ENCODE measurements at regions not wholly inside any gene's neighbourhood (a gene's known extent, or its start where the extent isn't known, plus 50 kb on each side); places are given as distances from the start of the nearest gene placed in this dataset.
A peak's percentile ranks its signal among the peaks of the same experiment; 100 is the strongest.

DNA sequence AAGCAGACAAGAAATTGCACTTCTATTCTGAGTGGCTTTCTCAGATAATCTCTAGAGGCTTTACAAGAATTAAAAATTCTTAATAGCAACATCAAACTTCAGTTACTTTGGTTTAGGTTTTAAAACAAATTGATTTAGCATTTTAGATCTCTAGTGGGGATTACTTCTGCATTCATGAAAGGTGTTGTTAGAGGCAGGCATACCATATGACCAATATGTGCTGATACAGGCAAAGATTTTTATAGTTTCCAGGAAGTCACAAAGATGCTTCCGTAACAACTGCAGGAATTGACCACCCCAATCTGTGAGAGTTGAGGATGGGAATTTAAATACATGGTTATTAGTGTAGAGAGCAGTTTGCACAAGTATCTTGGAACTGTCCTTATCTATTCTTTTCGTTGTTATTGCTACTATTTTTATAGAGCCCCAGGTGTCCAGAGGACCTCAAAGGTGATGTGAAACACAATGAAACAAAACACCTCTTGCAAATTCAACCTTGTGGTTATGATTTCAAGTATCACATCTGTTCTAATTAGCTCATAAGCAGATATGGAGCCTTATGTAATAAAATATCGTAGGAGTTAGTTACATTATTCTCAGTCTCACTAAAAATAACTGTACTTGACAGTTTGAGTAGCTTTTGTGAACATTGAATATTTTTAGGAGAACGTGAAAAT is 512.7 kb upstream of the ADGRL4 start:
- TF ChIP-seq NFIC (IDR thresholded peaks at IDR 0.05): no peak
- TF ChIP-seq, protein P1, sequence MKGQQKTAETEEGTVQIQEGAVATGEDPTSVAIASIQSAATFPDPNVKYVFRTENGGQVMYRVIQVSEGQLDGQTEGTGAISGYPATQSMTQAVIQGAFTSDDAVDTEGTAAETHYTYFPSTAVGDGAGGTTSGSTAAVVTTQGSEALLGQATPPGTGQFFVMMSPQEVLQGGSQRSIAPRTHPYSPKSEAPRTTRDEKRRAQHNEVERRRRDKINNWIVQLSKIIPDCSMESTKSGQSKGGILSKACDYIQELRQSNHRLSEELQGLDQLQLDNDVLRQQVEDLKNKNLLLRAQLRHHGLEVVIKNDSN (IDR thresholded peaks at IDR 0.05): no peak
- no peak for TF ChIP-seq RAD21 (IDR thresholded peaks at IDR 0.05; ENCODE audit: low read depth)
- no peak for TF ChIP-seq TEAD4 (IDR thresholded peaks at IDR 0.05)
- TF ChIP-seq EP300 (IDR thresholded peaks at IDR 0.05; ENCODE audit: borderline replicate concordance): no peak
- no peak for TF ChIP-seq ZBTB7A (IDR thresholded peaks at IDR 0.05; ENCODE audit: low read depth)
- no peak for TF ChIP-seq TCF12 (IDR thresholded peaks at IDR 0.05; ENCODE audit: low read depth)
- TF ChIP-seq, protein P2, sequence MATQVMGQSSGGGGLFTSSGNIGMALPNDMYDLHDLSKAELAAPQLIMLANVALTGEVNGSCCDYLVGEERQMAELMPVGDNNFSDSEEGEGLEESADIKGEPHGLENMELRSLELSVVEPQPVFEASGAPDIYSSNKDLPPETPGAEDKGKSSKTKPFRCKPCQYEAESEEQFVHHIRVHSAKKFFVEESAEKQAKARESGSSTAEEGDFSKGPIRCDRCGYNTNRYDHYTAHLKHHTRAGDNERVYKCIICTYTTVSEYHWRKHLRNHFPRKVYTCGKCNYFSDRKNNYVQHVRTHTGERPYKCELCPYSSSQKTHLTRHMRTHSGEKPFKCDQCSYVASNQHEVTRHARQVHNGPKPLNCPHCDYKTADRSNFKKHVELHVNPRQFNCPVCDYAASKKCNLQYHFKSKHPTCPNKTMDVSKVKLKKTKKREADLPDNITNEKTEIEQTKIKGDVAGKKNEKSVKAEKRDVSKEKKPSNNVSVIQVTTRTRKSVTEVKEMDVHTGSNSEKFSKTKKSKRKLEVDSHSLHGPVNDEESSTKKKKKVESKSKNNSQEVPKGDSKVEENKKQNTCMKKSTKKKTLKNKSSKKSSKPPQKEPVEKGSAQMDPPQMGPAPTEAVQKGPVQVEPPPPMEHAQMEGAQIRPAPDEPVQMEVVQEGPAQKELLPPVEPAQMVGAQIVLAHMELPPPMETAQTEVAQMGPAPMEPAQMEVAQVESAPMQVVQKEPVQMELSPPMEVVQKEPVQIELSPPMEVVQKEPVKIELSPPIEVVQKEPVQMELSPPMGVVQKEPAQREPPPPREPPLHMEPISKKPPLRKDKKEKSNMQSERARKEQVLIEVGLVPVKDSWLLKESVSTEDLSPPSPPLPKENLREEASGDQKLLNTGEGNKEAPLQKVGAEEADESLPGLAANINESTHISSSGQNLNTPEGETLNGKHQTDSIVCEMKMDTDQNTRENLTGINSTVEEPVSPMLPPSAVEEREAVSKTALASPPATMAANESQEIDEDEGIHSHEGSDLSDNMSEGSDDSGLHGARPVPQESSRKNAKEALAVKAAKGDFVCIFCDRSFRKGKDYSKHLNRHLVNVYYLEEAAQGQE (IDR thresholded peaks at IDR 0.05; ENCODE audit: low read depth): no peak
- no peak for TF ChIP-seq CREB1 (IDR thresholded peaks at IDR 0.05; ENCODE audit: low read depth)
- TF ChIP-seq FOXM1 (IDR thresholded peaks at IDR 0.05; ENCODE audit: borderline replicate concordance, low read depth): no peak
- TF ChIP-seq, protein P3, sequence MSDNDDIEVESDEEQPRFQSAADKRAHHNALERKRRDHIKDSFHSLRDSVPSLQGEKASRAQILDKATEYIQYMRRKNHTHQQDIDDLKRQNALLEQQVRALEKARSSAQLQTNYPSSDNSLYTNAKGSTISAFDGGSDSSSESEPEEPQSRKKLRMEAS (IDR thresholded peaks at IDR 0.05): no peak
- TF ChIP-seq EGR1 (IDR thresholded peaks at IDR 0.05): no peak
- TF ChIP-seq CEBPB (IDR thresholded peaks at IDR 0.05): no peak
- TF ChIP-seq YY1 (IDR thresholded peaks at IDR 0.05; ENCODE audit: low read depth): no peak

GRCh38 chr1:79517470-79518224 is 511.1 kb upstream of the ADGRL4 start:
- TF ChIP-seq, protein P1 (IDR thresholded peaks at IDR 0.05): no peak
- no peak for TF ChIP-seq NFIC (IDR thresholded peaks at IDR 0.05)
- no peak for TF ChIP-seq FOXM1 (IDR thresholded peaks at IDR 0.05; ENCODE audit: borderline replicate concordance, low read depth)
- TF ChIP-seq ZBTB7A (IDR thresholded peaks at IDR 0.05; ENCODE audit: low read depth): no peak
- TF ChIP-seq TCF12 (IDR thresholded peaks at IDR 0.05; ENCODE audit: low read depth): no peak

DNA sequence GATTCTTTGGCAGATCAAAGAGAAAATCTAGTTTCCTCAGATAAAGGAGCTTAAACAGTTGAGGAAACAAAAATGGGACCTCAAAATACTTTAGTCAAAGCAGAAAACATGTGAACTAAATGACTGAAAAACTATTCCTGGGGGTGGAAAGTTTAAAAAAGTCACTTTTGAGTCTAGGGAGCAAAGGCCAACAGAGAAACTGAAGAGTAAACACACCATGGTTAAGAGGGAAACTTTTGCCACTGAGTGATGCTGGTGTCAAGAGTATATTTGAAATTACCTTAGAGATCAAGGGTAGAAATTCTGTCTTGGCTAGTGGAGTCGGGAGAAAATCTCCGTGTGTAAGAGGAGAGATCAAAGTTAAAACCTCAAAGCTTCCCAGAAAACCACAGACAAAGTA is 501.2 kb upstream of the ADGRL4 start:
- TF ChIP-seq YY1 (IDR thresholded peaks at IDR 0.05; ENCODE audit: low read depth) (no peak), ZBTB7A (IDR thresholded peaks at IDR 0.05; ENCODE audit: low read depth) (no peak), TAF1 (IDR thresholded peaks at IDR 0.05; ENCODE audit: low read depth) (no peak), EP300 (IDR thresholded peaks at IDR 0.05; ENCODE audit: borderline replicate concordance) (no peak), TCF12 (IDR thresholded peaks at IDR 0.05; ENCODE audit: low read depth) (no peak), RAD21 (IDR thresholded peaks at IDR 0.05; ENCODE audit: low read depth) (no peak), TEAD4 (IDR thresholded peaks at IDR 0.05) (no peak), EGR1 (IDR thresholded peaks at IDR 0.05) (no peak), CEBPB (IDR thresholded peaks at IDR 0.05) (no peak), NFIC (IDR thresholded peaks at IDR 0.05) (no peak), CREB1 (IDR thresholded peaks at IDR 0.05; ENCODE audit: low read depth) (no peak), FOXM1 (IDR thresholded peaks at IDR 0.05; ENCODE audit: borderline replicate concordance, low read depth) (no peak)
- TF ChIP-seq, protein P2 (IDR thresholded peaks at IDR 0.05; ENCODE audit: low read depth): no peak
- TF ChIP-seq, protein P1 (IDR thresholded peaks at IDR 0.05): no peak
- TF ChIP-seq, protein P3 (IDR thresholded peaks at IDR 0.05): no peak

- TF ChIP-seq CEBPB (IDR thresholded peaks at IDR 0.05) (peak; percentile 66), TEAD4 (IDR thresholded peaks at IDR 0.05) (no peak), TCF12 (IDR thresholded peaks at IDR 0.05; ENCODE audit: low read depth) (no peak)
These were observed 494.6 kb upstream of the ADGRL4 start for GRCh38 chr1:79501153-79501552.

DNA sequence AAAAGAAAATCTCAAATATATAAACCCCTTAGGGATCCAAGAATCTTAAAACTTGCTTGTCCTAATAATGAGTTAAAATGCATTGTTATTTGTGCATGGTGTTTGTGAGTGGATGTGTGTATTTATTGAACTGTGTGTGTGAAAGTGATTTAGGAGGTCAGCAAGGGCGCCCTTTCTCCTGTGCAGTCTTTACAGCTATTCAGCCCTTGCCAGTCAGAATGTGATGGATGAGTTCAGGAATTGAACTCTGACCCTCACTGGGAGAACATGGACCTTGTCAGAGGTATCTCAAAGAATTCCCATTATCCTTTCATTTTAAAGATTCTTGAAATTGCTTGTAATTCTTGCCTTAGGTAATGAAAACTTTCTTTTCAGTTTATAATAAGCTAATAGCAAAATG is 493.0 kb upstream of the ADGRL4 start:
- TF ChIP-seq NFIC (IDR thresholded peaks at IDR 0.05) (no peak), FOXM1 (IDR thresholded peaks at IDR 0.05; ENCODE audit: borderline replicate concordance, low read depth) (no peak), TEAD4 (IDR thresholded peaks at IDR 0.05) (no peak), CEBPB (IDR thresholded peaks at IDR 0.05) (no peak), RAD21 (IDR thresholded peaks at IDR 0.05; ENCODE audit: low read depth) (no peak), TAF1 (IDR thresholded peaks at IDR 0.05; ENCODE audit: low read depth) (no peak), ZBTB7A (IDR thresholded peaks at IDR 0.05; ENCODE audit: low read depth) (no peak), CREB1 (IDR thresholded peaks at IDR 0.05; ENCODE audit: low read depth) (no peak), TCF12 (IDR thresholded peaks at IDR 0.05; ENCODE audit: low read depth) (no peak), YY1 (IDR thresholded peaks at IDR 0.05; ENCODE audit: low read depth) (no peak), EGR1 (IDR thresholded peaks at IDR 0.05) (no peak), EP300 (IDR thresholded peaks at IDR 0.05; ENCODE audit: borderline replicate concordance) (no peak)
- TF ChIP-seq, protein P2 (IDR thresholded peaks at IDR 0.05; ENCODE audit: low read depth): no peak
- TF ChIP-seq, protein P3 (IDR thresholded peaks at IDR 0.05): no peak
- TF ChIP-seq, protein P1 (IDR thresholded peaks at IDR 0.05): no peak
